ENCODE measurements at regions not wholly inside any gene's neighbourhood (a gene's known extent, or its start where the extent isn't known, plus 50 kb on each side); places are given as distances from the start of the nearest gene placed in this dataset.

DNA sequence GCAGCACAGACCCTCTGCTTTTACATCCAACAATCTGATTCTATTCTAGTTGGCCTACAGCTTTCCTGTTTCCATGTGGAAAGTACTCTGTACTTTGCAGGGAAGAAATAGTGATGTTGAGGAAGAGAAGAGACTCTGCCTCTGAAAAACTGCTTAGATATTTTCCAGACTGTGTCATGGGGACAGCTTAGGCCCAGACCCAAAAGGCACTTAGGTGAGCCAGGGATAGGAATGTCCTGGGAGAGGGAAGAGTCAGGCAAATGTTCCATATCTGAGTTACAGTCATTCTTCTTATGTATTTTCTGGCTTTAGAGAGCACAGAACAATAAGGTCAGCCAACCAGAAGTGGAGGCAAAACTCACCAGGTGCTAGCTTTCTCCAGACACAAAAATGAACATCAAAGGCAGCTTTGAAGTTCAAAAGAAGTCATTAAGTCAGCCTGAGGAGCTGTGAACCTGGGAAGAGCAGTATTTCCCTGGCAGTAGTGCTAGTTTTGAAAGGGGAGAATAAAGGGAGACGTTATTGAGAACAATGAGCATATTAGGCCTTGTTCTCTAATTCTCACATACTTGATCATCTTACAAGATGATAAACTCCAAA is 199.7 kb upstream of the LMNTD1 start:
- no peak for DNase-seq (ENCODE audit: low read depth)

GRCh38 chr12:25755136-25755970 is 202.3 kb upstream of the LMNTD1 start:
- DNase-seq (ENCODE audit: low read depth): no peak

DNA sequence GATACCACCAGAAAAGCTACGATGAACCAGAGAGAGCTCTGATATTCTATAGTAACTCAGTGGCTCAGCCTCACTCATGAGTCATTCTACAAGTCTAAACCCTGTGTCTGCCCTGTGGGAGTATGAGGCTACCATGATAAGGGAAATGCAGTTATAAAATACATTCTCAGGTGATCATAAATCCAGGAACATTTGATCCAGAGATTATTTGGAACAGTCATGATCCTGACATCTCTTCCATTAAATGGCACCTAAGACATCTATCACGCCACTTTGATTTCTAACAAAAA is 202.6 kb upstream of the RASSF8 start:
- no peak for DNase-seq (ENCODE audit: low read depth)

DNA sequence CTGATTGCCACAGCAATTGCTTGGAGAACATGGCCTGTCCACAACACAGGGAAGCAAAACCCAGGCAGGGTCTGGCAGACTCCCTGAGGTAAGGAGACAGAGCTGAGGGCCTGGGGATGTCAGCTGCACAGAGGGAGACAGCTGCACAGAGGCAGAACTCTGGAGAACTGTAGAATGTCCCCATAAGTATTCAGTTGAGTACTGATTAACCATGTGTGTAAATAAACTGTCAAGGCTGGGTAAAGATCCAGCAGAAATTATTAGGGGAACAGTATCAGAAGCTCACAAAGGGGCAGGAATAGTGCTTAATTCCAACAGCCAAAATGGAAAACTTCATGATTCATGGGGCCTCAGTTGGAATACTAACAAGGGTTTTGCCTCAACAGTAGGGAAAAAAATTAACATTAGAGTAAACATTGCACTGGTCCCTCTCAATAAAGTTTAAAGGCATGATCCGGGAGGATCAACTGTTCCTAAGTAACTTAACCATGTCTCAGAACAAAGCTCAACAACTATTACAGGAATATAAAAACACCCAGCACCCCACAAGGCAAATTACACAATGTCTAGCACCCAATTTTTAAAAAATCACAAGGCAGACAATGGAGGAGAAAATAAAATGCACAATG is 201.3 kb upstream of the RASSF8 start:
- no peak for DNase-seq (ENCODE audit: low read depth)

GRCh38 chr12:25759752-25760151 is 198.7 kb upstream of the RASSF8 start:
- no peak for DNase-seq (ENCODE audit: low read depth)

DNA sequence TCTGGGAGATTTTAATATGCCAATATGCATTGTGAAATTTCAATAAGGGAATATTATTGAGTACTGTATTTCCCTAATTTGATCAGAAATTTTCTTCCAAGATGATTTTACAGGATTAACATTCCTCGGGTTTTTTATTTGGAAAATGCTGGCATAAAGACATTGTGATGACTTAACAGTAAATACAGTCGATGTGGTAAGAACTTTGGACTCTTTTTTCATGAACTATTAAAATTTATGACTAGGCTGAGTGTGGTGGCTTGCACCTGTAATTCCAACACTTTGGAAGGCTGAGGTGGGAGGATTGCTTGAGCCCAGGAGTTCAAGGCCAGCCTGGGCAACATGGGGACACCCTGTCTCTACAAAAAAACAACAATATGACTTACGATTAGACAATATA is 197.1 kb upstream of the RASSF8 start:
- no peak for DNase-seq (ENCODE audit: low read depth)

DNA sequence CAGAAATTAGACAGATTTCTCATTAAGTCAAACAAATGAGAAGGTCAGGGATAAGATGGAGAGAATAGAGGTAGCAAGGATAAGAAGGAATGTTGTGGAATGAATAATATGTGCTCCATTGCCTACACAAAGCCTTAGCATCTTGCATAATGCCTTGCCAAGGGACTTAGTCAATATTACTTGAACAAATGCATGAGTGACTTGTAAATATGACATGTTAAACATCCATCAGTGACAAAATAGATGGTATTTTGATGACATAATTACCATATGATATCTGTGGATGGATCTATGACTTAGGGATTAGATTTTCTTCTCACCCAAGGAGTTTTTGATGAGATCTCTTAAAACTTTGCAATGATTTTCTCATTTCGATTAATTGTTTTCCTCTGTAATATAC is 194.1 kb upstream of the RASSF8 start:
- no peak for DNase-seq (ENCODE audit: low read depth)

DNA sequence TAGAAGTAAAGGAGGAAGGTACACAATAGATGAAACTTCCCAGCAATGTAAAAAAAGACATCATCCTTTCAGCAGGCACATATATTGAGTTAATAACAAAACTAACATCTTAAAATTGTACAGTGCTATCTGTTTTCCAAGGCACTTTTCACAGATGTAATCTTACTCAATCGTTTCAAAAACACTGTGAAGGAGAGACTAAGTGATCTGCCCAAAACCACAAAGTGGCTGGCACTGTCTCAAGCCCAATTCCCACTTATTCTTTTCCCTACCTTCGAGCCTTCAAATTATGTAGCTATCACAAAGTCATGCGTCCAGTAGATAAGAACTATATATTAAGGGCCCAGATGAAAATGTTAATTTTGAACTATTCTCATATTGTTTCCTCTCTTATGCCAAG is 193.6 kb upstream of the RASSF8 start:
- no peak for DNase-seq (ENCODE audit: low read depth)

DNA sequence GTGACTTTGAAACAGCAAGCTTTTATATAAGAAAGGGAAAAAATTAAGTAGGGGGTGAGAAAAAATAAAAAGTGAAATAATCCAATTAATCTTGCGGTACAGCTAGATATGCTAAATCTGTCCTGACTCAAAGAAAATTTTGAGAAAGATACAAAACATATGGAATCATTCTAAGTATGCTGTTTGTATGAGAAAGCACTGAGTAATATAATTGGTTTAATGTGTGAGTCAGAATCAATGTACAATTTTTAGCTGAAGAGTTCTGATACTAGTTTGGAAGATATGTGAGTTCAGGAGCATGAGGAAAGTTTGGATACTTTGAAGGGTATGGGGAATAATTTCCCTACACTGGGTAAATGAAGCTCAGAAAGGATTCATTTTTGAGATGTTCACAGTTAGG is 190.9 kb upstream of the RASSF8 start:
- DNase-seq (ENCODE audit: low read depth): no peak

DNA sequence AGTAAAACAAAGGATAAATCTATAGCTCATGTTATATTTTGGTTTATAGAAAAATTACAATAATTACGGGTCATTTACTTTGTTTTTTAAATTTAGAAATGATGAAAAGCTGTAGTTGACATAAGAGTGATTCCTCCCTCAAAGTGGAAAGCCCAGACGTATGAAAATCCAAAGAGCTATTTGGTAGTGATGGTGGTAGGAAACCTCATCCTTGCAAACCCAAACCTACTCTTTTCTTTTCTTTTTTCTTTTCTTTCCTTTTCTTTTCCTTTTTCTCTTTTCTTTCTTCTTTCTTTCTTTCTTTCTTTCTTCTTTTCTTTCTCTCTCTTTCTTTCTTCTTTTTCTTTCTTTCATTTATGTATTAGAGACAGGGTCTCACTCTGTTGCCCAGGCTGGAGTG is 190.3 kb upstream of the RASSF8 start:
- DNase-seq (ENCODE audit: low read depth): no peak

- peak; percentile 63 for DNase-seq (ENCODE audit: low read depth)
These were observed 189.2 kb upstream of the RASSF8 start for GRCh38 chr12:25769082-25769945.

GRCh38 chr12:25771041-25771440 is 187.4 kb upstream of the RASSF8 start:
- peak; percentile 41 for DNase-seq (ENCODE audit: low read depth)

DNA sequence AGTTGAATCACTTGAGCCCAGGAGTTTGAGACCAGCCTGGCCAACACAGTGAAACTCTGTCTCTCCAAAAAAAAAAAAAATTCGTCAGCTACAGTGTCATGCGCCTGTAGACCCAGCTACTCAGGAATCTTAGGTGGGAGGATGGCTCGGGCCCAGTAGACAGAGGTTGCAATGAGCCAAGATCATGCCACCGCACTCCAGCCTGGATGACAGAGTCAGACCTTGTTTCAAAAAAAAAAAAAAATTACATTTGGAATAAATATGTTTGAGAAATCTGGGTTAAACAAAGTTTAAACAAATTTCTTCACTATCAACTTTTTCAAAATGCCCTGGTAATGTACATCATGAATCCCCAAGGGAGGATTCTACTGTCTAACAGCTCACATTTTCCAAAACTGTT is 187.0 kb upstream of the RASSF8 start:
- DNase-seq (ENCODE audit: low read depth): no peak

- DNase-seq (ENCODE audit: low read depth): peak; percentile 31
These were observed 182.5 kb upstream of the RASSF8 start for GRCh38 chr12:25775968-25776367.

DNA sequence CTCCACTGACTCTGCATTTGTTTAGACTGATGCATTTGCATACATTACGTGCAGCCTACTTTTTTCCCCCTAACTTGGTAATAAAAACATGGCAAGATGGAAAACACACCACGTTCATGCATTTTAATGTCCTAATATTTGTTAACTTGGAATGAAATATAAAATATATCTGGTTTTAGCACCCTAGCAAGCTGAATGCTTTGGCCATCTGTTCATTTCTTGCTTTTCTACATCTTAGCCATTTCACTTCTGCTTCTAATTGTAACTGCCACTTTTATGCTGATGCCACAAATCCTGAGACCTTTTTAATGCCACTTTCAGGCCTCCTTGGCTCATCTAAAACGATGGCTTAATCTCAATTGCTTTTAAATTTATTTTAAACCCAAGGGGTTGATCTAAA is 177.7 kb upstream of the RASSF8 start:
- DNase-seq (ENCODE audit: low read depth): no peak

DNA sequence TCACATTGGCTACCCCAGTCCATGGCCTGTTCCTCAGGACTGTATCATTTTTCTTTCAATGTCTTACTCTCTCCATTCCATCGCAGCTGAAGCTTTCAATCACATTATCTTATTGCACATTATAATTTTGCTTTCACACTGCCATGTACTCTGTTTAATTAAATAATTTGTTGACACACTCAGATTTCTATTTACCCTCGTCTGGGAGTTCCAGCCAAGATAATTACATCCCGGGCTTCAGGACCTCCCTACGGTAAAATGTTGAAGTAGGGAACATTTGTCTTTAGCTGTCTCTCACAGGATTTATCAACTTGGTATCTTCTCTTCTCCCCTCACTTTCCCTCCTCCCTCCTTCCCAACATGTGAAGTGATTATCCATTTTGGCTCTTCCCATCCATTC is 177.2 kb upstream of the RASSF8 start:
- DNase-seq (ENCODE audit: low read depth): no peak

DNA sequence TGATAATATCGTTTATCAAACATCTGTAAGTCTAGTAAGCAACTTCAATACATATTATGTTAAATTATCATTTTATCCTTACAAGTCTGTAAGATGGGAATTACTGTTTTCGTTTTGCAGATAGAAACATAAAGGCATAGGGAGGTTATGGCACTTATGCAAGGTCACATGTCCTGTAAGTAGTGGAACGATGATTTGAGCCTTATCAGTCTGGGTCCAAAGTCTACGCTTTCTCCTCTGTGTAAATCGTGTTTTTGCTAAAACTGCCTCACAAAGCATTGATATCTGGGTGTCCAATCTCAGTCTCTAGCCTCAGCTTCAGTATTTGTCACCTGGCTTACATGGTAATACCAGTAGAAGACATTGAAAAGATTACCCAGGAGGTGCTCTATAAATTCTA is 174.9 kb upstream of the RASSF8 start:
- DNase-seq (ENCODE audit: low read depth): no peak

DNA sequence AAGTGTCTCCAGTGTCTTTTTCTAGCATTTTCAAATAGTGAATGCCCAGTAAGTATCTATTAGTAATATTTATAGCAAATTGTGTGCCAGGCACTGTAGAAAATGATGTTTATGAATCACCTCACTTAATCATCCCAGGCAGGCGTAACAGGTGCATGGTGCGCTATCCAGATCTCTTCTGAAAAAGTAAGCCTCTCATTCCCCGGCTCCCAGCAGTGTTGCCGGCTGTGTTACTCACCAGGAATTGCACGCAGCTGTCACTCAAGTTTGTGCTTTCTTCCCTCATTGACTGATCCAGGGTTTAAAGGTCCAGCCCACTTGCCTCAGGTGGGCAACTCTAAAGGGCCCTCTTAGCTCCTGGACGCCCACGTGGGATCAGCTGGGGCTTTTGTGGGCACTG is 173.8 kb upstream of the RASSF8 start:
- DNase-seq (ENCODE audit: low read depth): peak; percentile 74

DNA sequence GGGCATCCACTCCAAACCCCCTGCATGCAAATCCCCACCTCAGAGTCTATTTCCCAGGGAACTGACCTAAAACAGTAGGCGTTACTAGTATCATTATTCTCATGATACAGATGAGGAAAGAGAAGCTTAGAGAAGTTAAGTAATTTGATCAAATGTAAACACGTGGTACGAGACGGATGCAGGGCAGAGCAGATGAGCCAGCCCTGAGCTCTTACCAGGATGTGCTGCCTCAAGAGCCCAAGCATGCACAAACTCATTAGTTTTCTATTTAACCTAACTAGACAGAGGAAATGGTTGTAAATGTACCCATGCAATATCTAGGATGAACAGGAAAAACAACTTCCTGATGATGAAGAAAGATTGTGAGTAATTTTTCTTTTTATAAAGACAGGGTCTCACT is 173.3 kb upstream of the RASSF8 start:
- no peak for DNase-seq (ENCODE audit: low read depth)

DNA sequence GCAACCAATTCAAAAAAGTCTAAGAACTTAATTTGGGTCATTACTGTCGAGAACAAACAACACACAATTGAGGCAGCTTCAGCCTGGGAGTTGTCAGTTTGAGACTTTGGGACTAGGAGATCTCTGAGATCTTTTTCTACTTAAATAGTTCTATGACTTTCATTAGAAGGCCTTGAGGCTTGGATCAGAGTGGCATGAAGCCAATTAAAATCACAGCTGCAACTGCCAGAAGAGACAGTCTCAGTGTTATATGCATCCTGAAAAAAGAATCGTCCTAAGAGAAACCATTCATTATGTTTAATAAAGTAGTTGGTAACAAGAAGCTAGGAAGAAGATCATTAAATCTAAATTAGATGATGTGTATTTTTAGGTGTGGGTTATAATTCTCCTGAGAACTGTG is 170.8 kb upstream of the RASSF8 start:
- DNase-seq (ENCODE audit: low read depth): peak; percentile 46

DNA sequence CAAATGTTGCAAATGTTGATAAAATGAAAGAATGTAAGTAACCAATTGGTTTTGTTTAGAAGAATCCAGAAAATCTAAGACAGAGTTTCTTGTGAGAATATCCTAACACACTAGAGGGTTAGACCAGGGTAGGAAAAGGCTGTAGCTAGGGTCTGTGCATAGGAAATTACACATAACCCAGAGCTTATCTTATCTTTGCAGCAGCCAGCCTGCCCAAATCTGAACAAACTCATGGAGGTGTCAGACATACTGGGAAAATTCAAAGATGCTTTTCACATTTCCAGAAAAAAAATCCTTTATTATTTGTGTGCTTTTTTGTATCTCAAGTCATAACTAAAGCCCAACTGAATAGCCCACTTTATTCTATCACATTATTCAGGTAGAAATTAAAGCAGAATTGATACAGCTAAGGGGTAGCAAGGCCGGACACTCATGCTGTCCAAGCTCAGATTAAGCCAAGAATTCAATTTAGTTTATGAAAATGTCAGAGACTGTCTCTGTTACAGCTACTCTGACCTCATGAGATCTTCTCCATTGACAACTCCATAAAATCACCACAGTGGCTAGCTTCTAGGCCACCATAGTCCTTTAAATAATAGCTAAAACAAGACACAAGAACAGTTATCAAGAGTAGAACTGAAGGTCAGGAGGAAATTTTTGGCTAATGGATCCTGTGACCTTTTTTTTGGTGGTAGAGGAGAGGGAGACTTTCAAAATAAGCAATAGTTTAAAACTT is 169.6 kb upstream of the RASSF8 start:
- DNase-seq (ENCODE audit: low read depth): no peak

DNA sequence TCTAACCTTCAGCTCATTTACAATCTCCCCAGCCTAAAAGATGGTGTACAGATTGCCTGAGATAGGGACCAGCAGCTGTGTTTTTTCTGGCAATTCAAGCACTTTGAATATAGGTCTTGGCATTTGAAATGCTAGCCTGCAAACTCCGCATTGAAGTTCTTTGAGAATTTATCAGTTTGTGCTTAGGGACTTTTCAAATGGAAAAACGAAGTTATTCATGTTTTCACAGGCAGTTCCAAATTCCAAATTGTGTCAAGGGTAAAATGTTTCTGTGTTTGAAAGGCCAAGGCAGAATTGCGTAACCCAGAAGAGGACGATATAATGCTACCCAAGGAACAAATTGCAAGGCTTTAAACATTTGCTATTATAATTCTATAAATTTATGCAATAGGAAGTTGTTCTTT is 168.9 kb upstream of the RASSF8 start:
- no peak for DNase-seq (ENCODE audit: low read depth)

Data from LHCN-M2 (cell line).